ENCODE measurements at regions not wholly inside any gene's neighbourhood (a gene's known extent, or its start where the extent isn't known, plus 50 kb on each side); places are given as distances from the start of the nearest gene placed in this dataset.

GRCh38 chr1:182191381-182192115, 130.0 kb upstream of the ZNF648 start:
- Histone ChIP-seq H3K36me3 (ENCODE audit: control insufficient read depth in 4 of 4, insufficient read depth in 4 of 4, low read length in 4 of 4) (no peaks in the 10 kb centered on the region), H3K27ac (ENCODE audit: low read depth in 1 of 2, low read length in 1 of 2) (no peak overlapping the region), H3K4me3 (no peak overlapping the region), H3K27me3 (ENCODE audit: control insufficient read depth in 3 of 3, insufficient read depth in 3 of 3, low read length in 2 of 3) (no peaks in the 10 kb centered on the region), H3K9me3 (ENCODE audit: control insufficient read depth in 4 of 4, insufficient read depth in 3 of 4, low read length in 3 of 4) (no peaks in the 10 kb centered on the region), H3K9ac (ENCODE audit: insufficient read depth in 1 of 2, low read length in 2 of 2) (no peak overlapping the region), H3K4me1 (ENCODE audit: control insufficient read depth in 5 of 5, insufficient read depth in 5 of 5, low read length in 5 of 5) (peaks cover 0 to 5% (median 0%) of the 10 kb centered on the region in 5 donors)
- DNase-seq (peak; percentile 24 to 67 (median 57)), ATAC-seq (ENCODE audit: insufficient read depth, low FRiP score) (no peak)
- WGBS, 2 donors = 85 to 94% methylated on average over 2 of the region's 2 CpGs
- no peak for TF ChIP-seq CTCF (IDR thresholded peaks at IDR 0.05; ENCODE audit: control extremely low read depth, extremely low read depth)

- DNase-seq (no peak), ATAC-seq (ENCODE audit: insufficient read depth, low FRiP score) (no peak)
- Histone ChIP-seq H3K27me3 (ENCODE audit: control insufficient read depth in 3 of 3, insufficient read depth in 3 of 3, low read length in 2 of 3) (no peaks in the 10 kb centered on the region), H3K9ac (ENCODE audit: insufficient read depth in 1 of 2, low read length in 2 of 2) (no peak overlapping the region), H3K27ac (ENCODE audit: low read depth in 1 of 2, low read length in 1 of 2) (no peak overlapping the region), H3K4me3 (no peak overlapping the region), H3K4me1 (ENCODE audit: control insufficient read depth in 5 of 5, insufficient read depth in 5 of 5, low read length in 5 of 5) (peaks cover 0 to 5% (median 0%) of the 10 kb centered on the region in 5 donors), H3K36me3 (ENCODE audit: control insufficient read depth in 4 of 4, insufficient read depth in 4 of 4, low read length in 4 of 4) (no peaks in the 10 kb centered on the region), H3K9me3 (ENCODE audit: control insufficient read depth in 4 of 4, insufficient read depth in 3 of 4, low read length in 3 of 4) (no peaks in the 10 kb centered on the region)
- TF ChIP-seq CTCF (IDR thresholded peaks at IDR 0.05; ENCODE audit: control extremely low read depth, extremely low read depth) = no peak
- WGBS, 2 donors = 80 to 88% methylated on average over 3 of the region's 3 CpGs
These were observed 128.1 kb upstream of the ZNF648 start for GRCh38 chr1:182189535-182190066.

- H3K27ac ChIP-seq (ENCODE audit: low read depth in 1 of 2, low read length in 1 of 2) = no peak overlapping the region
These were observed 125.2 kb upstream of the ZNF648 start for GRCh38 chr1:182186757-182187146.

More at GRCh38 chr1:182186757-182187146, 125.2 kb upstream of the ZNF648 start:
- WGBS, 2 donors = 93 to 95% methylated on average over 3 of the region's 3 CpGs
- H3K4me1 ChIP-seq (ENCODE audit: control insufficient read depth in 5 of 5, insufficient read depth in 5 of 5, low read length in 5 of 5) = peaks cover 0 to 4% (median 0%) of the 10 kb centered on the region in 5 donors
- ATAC-seq (ENCODE audit: insufficient read depth, low FRiP score) (no peak), DNase-seq (no peak)
- no peak for TF ChIP-seq CTCF (IDR thresholded peaks at IDR 0.05; ENCODE audit: control extremely low read depth, extremely low read depth)
- H3K9me3 ChIP-seq (ENCODE audit: control insufficient read depth in 4 of 4, insufficient read depth in 3 of 4, low read length in 3 of 4) = no peaks in the 10 kb centered on the region
- H3K9ac ChIP-seq (ENCODE audit: insufficient read depth in 1 of 2, low read length in 2 of 2) = no peak overlapping the region
- H3K4me3 ChIP-seq = no peak overlapping the region
- H3K27me3 ChIP-seq (ENCODE audit: control insufficient read depth in 3 of 3, insufficient read depth in 3 of 3, low read length in 2 of 3) = no peaks in the 10 kb centered on the region
- no peaks in the 10 kb centered on the region for H3K36me3 ChIP-seq (ENCODE audit: control insufficient read depth in 4 of 4, insufficient read depth in 4 of 4, low read length in 4 of 4)

Measured in lung (tissue), 11 donors.